A549 (cell line): ENCODE measurements at regions not wholly inside any gene's neighbourhood (a gene's known extent, or its start where the extent isn't known, plus 50 kb on each side); places are given as distances from the start of the nearest gene placed in this dataset.

Experiments
- ATAC-seq, 2 experiments: fragments of 200-7000 bp in 1 of 2; fragments of >200 bp in 1 of 2; cut with Nextera tagmentation in 1 of 2; cut with Tn5 transposase in 1 of 2; 3 replicates each; pipeline versions ENCODE4 v1.8.0 to v1.9.1; 2018 to 2020; ENCODE audit warnings: mild to moderate bottlenecking in 1 of 2, moderate library complexity in 1 of 2
- CTCF ChIA-PET: fragments of 300-600 bp; sonication (Branson Sonifier 250); formaldehyde crosslinking; extraction: SDS; loops from one replicate; lab custom pipeline; 2021; ENCODE audit warnings: antibody characterized with exemption, inconsistent platforms; lab: Yijun Ruan, JAX
- POLR2A ChIA-PET: fragments of 350-600 bp; formaldehyde crosslinking; extraction: SDS; loops from one replicate; lab custom pipeline; 2021; ENCODE audit warnings: antibody characterized with exemption, inconsistent platforms; lab: Yijun Ruan, JAX
- DNase-seq, 2 experiments: peaks; one replicate each; pipeline versions ENCODE4 v3.0.0 to v3.0.0-alpha.2; 2011 to 2016; ENCODE audit warnings: low read depth in 1 of 2, low spot score in 1 of 2
- FAIRE-seq: peaks from 2 replicates; lab custom pipeline; 2011; peaks lifted over from hg19 to GRCh38; lab: Jason Lieb, UNC
- H3K27ac ChIP-seq, 2 experiments: fragments of >200 bp; sonication (Bioruptor Twin); formaldehyde crosslinking; 3 replicates each; pipeline ENCODE4 v1.5.1; 2016 to 2017
- H3K4me1 ChIP-seq: fragments of >200 bp; sonication (Bioruptor Twin); formaldehyde crosslinking; 3 replicates; pipeline ENCODE4 v1.6.1; 2016
- H3K4me2 ChIP-seq: fragments of >200 bp; sonication (Bioruptor Twin); formaldehyde crosslinking; 3 replicates; pipeline ENCODE4 v1.6.1; 2016
- H3K4me3 ChIP-seq: fragments of >200 bp; sonication (Bioruptor Twin); formaldehyde crosslinking; 3 replicates; pipeline ENCODE4 v1.5.1; 2016
- H3K9me3 ChIP-seq: fragments of >200 bp; sonication (Bioruptor Twin); formaldehyde crosslinking; 3 replicates; pipeline ENCODE4 v1.6.1; 2016
- BHLHE40 ChIP-seq: IDR thresholded peaks from 2 replicates; pipeline ENCODE4 v1.6.1; 2012; ENCODE audit warnings: low read depth, low read length, inconsistent platforms
- CBX2 ChIP-seq: fragments of 200-600 bp; sonication (generic); IDR thresholded peaks from 2 replicates; pipeline ENCODE4 v1.6.1; 2016; ENCODE audit warnings: low read depth, mild to moderate bottlenecking, borderline replicate concordance
- CHD2 ChIP-seq: fragments of 150-350 bp; IDR thresholded peaks from 2 replicates; pipeline ENCODE4 v1.6.1; 2014; ENCODE audit warnings: low read length; ENCODE audit not compliant: partially characterized antibody
- E2F6 ChIP-seq: IDR thresholded peaks from 2 replicates; pipeline ENCODE4 v1.6.1; 2012; ENCODE audit warnings: low read depth, borderline replicate concordance
- EHF ChIP-seq: fragments of 250-450 bp; sonication (Bioruptor Pico); IDR thresholded peaks from 2 replicates; pipeline ENCODE4 v1.5.0; 2020; ENCODE audit warnings: mild to moderate bottlenecking
- FOSB ChIP-seq: fragments of 250-450 bp; sonication (Bioruptor Pico); IDR thresholded peaks from 2 replicates; pipeline ENCODE4 v1.5.0; 2020; ENCODE audit warnings: mild to moderate bottlenecking, moderate library complexity
- FOSL2 ChIP-seq, 2 experiments: fragments of 450-650 bp in 1 of 2; fragments of >200 bp in 1 of 2; sonication (Bioruptor Twin) in 1 of 2; formaldehyde crosslinking; IDR thresholded peaks; 2 replicates each; pipeline versions ENCODE4 v1.5.0 to v1.6.1; 2016 to 2020; ENCODE audit warnings: mild to moderate bottlenecking in 1 of 2, moderate library complexity in 1 of 2
- GATA3 ChIP-seq: IDR thresholded peaks from 2 replicates; pipeline ENCODE4 v1.6.1; 2012; ENCODE audit warnings: borderline replicate concordance
- HEYL ChIP-seq: fragments of 250-450 bp; sonication (Bioruptor Pico); IDR thresholded peaks from 2 replicates; pipeline ENCODE4 v1.8.0; 2021; ENCODE audit warnings: mild to moderate bottlenecking, moderate library complexity
- HOXB13 ChIP-seq: fragments of 250-450 bp; sonication (Bioruptor Pico); IDR thresholded peaks from 2 replicates; pipeline ENCODE4 v1.5.0; 2020; ENCODE audit warnings: low read depth, mild to moderate bottlenecking, moderate library complexity
- HOXB5 ChIP-seq: fragments of 250-450 bp; sonication (Bioruptor Pico); IDR thresholded peaks from 2 replicates; pipeline ENCODE4 v1.5.0; 2020; ENCODE audit warnings: mild to moderate bottlenecking, moderate library complexity
- JUNB ChIP-seq: fragments of >200 bp; sonication (Bioruptor Twin); formaldehyde crosslinking; IDR thresholded peaks from 2 replicates; pipeline ENCODE4 v1.6.1; 2016
- KDM1A ChIP-seq: fragments of 200-600 bp; sonication (generic); IDR thresholded peaks from 2 replicates; pipeline ENCODE4 v1.6.1; 2016; ENCODE audit warnings: low read depth, mild to moderate bottlenecking
- KDM5A ChIP-seq: fragments of 200-600 bp; sonication (generic); IDR thresholded peaks from 2 replicates; pipeline ENCODE4 v1.6.1; 2016; ENCODE audit warnings: antibody characterized with exemption, mild to moderate bottlenecking
- MAFK ChIP-seq: fragments of 450-650 bp; IDR thresholded peaks from 2 replicates; pipeline ENCODE4 v1.6.1; 2014; ENCODE audit not compliant: partially characterized antibody
- MAZ ChIP-seq: fragments of 150-350 bp; IDR thresholded peaks from 2 replicates; pipeline ENCODE4 v1.6.1; 2014; ENCODE audit warnings: antibody characterized with exemption, low read depth, low read length, borderline replicate concordance
- NR3C1 ChIP-seq: fragments of >200 bp; sonication (Bioruptor Twin); formaldehyde crosslinking; IDR thresholded peaks from 3 replicates; pipeline ENCODE4 v1.6.1; 2017
- POLR2A ChIP-seq: IDR thresholded peaks from 2 replicates; pipeline ENCODE4 v1.6.1; 2012; ENCODE audit warnings: mild to moderate bottlenecking, low read length
- POLR2AphosphoS2 ChIP-seq: conservative IDR thresholded peaks from 2 replicates; pipeline ENCODE4 v1.6.1; 2012; ENCODE audit warnings: low read length, improper control_type of control experiment, inconsistent platforms
- RAD21 ChIP-seq, 2 experiments: fragments of >200 bp in 1 of 2; sonication (Bioruptor Twin) in 1 of 2; formaldehyde crosslinking in 1 of 2; IDR thresholded peaks in 1 of 2; conservative IDR thresholded peaks in 1 of 2; 2 replicates in 1 of 2; 3 replicates in 1 of 2; pipeline ENCODE4 v1.6.1; 2012 to 2018; ENCODE audit warnings: inconsistent platforms in 1 of 2
- RARB ChIP-seq: fragments of 250-450 bp; sonication (Bioruptor Pico); IDR thresholded peaks from 2 replicates; pipeline ENCODE4 v1.8.0; 2021; ENCODE audit warnings: mild to moderate bottlenecking, moderate library complexity
- RCOR1 ChIP-seq: fragments of 150-350 bp; IDR thresholded peaks from 2 replicates; pipeline ENCODE4 v1.6.1; 2014; ENCODE audit warnings: antibody characterized with exemption, low read length, low read depth
- RFX5 ChIP-seq: fragments of 450-650 bp; IDR thresholded peaks from 2 replicates; pipeline ENCODE4 v1.7.1; 2014; ENCODE audit warnings: antibody characterized with exemption, mild to moderate bottlenecking, moderate library complexity
- RNF2 ChIP-seq: fragments of 200-600 bp; sonication (generic); IDR thresholded peaks from 2 replicates; pipeline ENCODE4 v1.6.1; 2016; ENCODE audit warnings: low read depth, mild to moderate bottlenecking, antibody characterized with exemption, moderate library complexity, borderline replicate concordance
- SMC3 ChIP-seq: fragments of >200 bp; sonication (Bioruptor Twin); formaldehyde crosslinking; IDR thresholded peaks from 3 replicates; pipeline ENCODE4 v1.6.1; 2018; ENCODE audit warnings: inconsistent platforms
- ZC3H11A ChIP-seq: fragments of 450-650 bp; IDR thresholded peaks from 2 replicates; pipeline ENCODE4 v1.6.1; 2014; ENCODE audit warnings: antibody characterized with exemption, mild to moderate bottlenecking
- ZFP36 ChIP-seq: fragments of 450-650 bp; IDR thresholded peaks from 2 replicates; pipeline ENCODE4 v1.6.1; 2014; ENCODE audit warnings: borderline replicate concordance; ENCODE audit not compliant: partially characterized antibody
- ZNF302 ChIP-seq: fragments of 250-450 bp; sonication (Bioruptor Pico); IDR thresholded peaks from 2 replicates; pipeline ENCODE4 v1.9.0; 2021; ENCODE audit warnings: inconsistent platforms, mild to moderate bottlenecking, moderate library complexity
- WGBS: methylation state at CpG from one replicate; pipeline ENCODE4 v1.1.6; 2017; ENCODE audit errors: missing lambda C conversion rate; 5-methylcytosine and 5-hydroxymethylcytosine counted together
- TF ChIP-seq, protein P1 (sequence below): fragments of >200 bp; sonication (Bioruptor Twin); formaldehyde crosslinking; IDR thresholded peaks from 3 replicates; pipeline ENCODE4 v1.5.1; 2016
- TF ChIP-seq, protein P2 (sequence below): fragments of 250-450 bp; sonication (Bioruptor Pico); IDR thresholded peaks from 2 replicates; pipeline ENCODE4 v1.5.0; 2020; ENCODE audit warnings: low read depth, mild to moderate bottlenecking, moderate library complexity

GRCh38 chr5:68432682-68433081 lies 217.1 kb downstream of the PIK3R1 start:
- Histone ChIP-seq H3K4me1 (peaks cover 14% of the 10 kb centered on the region), H3K4me3 (no peak overlapping the region), H3K4me2 (no peak overlapping the region), H3K27ac (no peak overlapping the region), H3K9me3 (no peaks in the 10 kb centered on the region)
- WGBS: 94% methylated on average over 7 of the region's 7 CpGs
- CTCF ChIA-PET: no interaction called here
- TF ChIP-seq, protein P1, sequence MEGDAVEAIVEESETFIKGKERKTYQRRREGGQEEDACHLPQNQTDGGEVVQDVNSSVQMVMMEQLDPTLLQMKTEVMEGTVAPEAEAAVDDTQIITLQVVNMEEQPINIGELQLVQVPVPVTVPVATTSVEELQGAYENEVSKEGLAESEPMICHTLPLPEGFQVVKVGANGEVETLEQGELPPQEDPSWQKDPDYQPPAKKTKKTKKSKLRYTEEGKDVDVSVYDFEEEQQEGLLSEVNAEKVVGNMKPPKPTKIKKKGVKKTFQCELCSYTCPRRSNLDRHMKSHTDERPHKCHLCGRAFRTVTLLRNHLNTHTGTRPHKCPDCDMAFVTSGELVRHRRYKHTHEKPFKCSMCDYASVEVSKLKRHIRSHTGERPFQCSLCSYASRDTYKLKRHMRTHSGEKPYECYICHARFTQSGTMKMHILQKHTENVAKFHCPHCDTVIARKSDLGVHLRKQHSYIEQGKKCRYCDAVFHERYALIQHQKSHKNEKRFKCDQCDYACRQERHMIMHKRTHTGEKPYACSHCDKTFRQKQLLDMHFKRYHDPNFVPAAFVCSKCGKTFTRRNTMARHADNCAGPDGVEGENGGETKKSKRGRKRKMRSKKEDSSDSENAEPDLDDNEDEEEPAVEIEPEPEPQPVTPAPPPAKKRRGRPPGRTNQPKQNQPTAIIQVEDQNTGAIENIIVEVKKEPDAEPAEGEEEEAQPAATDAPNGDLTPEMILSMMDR: no peak
- ATAC-seq (no peak), DNase-seq (no peak), FAIRE-seq (no peak)
- POLR2A ChIA-PET: no interaction called here

DNA sequence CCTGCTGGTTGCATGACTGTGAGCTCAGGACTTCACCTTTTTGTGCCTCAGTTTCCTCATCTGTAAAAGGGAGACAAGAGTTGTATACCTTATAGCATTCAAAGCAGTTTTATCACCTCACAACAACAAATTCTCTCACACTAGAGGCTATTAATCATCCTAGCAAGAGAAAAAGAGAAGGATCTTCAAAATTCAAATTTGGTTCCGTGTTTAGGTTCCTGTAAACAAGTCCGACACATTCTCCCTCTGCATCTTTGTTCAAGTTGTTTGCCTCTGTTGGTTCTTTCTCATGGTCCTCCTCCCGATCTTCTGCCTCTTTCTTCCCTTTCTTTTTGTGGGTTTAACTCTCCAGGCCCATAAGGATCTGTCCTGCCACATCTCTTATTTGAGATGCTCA lies 218.0 kb downstream of the PIK3R1 start:
- no peak for DNase-seq
- Histone ChIP-seq H3K4me3 (no peak overlapping the region), H3K27ac (peak overlapping the region; percentile 59 to 84), H3K4me1 (peaks cover 14% of the 10 kb centered on the region), H3K9me3 (no peaks in the 10 kb centered on the region), H3K4me2 (peak overlapping the region; percentile 52)
- ChIA-PET POLR2A (no interaction called here), CTCF (interaction anchor here (0.8 kb wide), 1 partner anchor 147 kb away, joined by 4 read pairs; no protein-coding TSS in a partner anchor)
- no peak for ATAC-seq
- 87% methylated on average over 3 of the region's 3 CpGs for WGBS
- TF ChIP-seq KDM5A: no peak
- TF ChIP-seq CBX2: no peak
- TF ChIP-seq FOSB (CRISPR knock-in tag): no peak
- TF ChIP-seq RARB (CRISPR knock-in tag): no peak
- TF ChIP-seq MAFK: no peak
- no peak for TF ChIP-seq POLR2AphosphoS2
- TF ChIP-seq EHF: no peak
- TF ChIP-seq RNF2: no peak
- TF ChIP-seq NR3C1: no peak
- TF ChIP-seq HOXB5 (CRISPR knock-in tag): no peak
- TF ChIP-seq CHD2: no peak
- TF ChIP-seq POLR2A: no peak
- no peak for TF ChIP-seq HEYL (CRISPR knock-in tag)
- no peak for TF ChIP-seq E2F6
- no peak for TF ChIP-seq KDM1A
- TF ChIP-seq MAZ: no peak
- no peak for TF ChIP-seq RCOR1
- TF ChIP-seq HOXB13 (CRISPR knock-in tag): no peak
- no peak for TF ChIP-seq RFX5
- no peak for TF ChIP-seq BHLHE40
- FAIRE-seq: no peak

DNA sequence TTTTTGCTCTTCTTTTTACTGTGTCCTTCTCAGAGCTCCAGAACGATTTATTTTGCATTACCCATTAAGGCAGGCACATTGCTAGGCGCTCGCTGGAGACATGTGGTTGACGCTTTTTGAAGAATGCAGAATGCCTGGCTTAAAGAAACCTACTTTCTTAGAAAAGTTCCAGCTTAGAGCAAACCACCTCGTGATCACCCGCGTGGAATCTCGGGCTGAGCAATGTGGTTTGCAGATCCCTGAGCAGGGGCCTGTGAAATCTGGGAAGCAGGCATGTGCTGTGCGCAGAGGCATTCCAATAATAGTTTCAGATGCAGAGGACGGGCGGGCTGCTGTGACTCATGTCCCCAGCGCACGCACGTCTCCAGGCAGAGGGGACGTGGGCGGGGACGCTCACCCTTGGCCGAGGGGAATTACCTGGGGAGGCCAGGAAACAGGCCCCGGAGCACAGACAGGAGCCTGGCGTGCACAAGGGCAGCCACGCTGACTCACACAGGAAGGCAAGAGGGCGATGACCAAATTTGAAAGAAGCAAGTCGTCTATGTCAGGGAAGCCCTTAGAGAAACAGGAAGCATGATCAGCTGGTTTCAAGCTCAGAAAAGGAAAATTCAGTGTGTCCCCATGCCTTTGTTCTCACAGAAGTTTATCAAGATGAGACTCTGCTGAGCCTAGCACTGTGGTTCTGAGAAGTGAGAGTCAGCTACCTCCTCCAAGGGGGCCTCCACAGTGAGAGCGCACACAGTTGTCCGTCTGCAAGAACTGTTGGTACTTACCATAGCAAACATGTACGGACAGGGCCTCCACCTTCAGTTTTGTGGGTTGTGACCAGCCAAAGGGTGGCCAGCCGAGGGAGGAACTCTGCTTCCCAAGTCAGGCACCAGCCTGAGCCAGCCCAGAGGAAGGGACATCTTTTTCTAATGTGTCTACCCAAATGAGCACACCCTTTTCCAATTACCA lies 218.6 kb downstream of the PIK3R1 start:
- CTCF ChIA-PET: interaction anchor here (0.6 to 1.3 kb wide), 3 partner anchors 9 to 162 kb away, joined by 3 to 4 read pairs (median 3); no protein-coding TSS in a partner anchor
- FAIRE-seq: no peak
- TF ChIP-seq SMC3: 0 out of 3 replicates have a peak, but pooled peaks have one; percentile 24
- peak in 1 of 2 experiments; percentile 29; a peak in 1 of 5 replicates for TF ChIP-seq RAD21 (conservative IDR thresholded peaks at IDR 0.05 in 1 of 2, IDR thresholded peaks at IDR 0.05 in 1 of 2)
- TF ChIP-seq HEYL (CRISPR knock-in tag): no peak
- no peak for TF ChIP-seq ZC3H11A
- TF ChIP-seq FOSL2 (IDR thresholded peaks at IDR 0.05): no peak
- TF ChIP-seq FOSL2 (CRISPR knock-in tag; IDR thresholded peaks at IDR 0.05): peak; percentile 83
- TF ChIP-seq JUNB: peak; percentile 39; the same call in 1 of the 2 replicates
- peak; percentile 67; the same call in 1 of the 2 replicates for TF ChIP-seq HOXB5 (CRISPR knock-in tag)
- TF ChIP-seq, protein P2, sequence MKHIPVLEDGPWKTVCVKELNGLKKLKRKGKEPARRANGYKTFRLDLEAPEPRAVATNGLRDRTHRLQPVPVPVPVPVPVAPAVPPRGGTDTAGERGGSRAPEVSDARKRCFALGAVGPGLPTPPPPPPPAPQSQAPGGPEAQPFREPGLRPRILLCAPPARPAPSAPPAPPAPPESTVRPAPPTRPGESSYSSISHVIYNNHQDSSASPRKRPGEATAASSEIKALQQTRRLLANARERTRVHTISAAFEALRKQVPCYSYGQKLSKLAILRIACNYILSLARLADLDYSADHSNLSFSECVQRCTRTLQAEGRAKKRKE (CRISPR knock-in tag): peak; percentile 72
- TF ChIP-seq E2F6: peak; percentile 95
- TF ChIP-seq ZFP36: no peak
- no peak for TF ChIP-seq ZNF302 (CRISPR knock-in tag)
- TF ChIP-seq GATA3: peak; percentile 70; the same call in 1 of the 2 replicates
- TF ChIP-seq EHF: 0 out of 2 replicates have a peak, but pooled peaks have one; percentile 21
- TF ChIP-seq HOXB13 (CRISPR knock-in tag): no peak
- TF ChIP-seq MAFK: no peak

More for the DNA sequence above, 218.6 kb downstream of the PIK3R1 start:
- peak; percentile 94 to 96 for ATAC-seq
- Histone ChIP-seq H3K9me3 (no peaks in the 10 kb centered on the region), H3K4me1 (peaks cover 14% of the 10 kb centered on the region), H3K4me3 (no peak overlapping the region), H3K4me2 (peak overlapping the region; percentile 52), H3K27ac (peak overlapping the region; percentile 59 to 84)
- DNase-seq: peak; percentile 75 to 88
- POLR2A ChIA-PET: interaction anchor here (0.8 kb wide), 1 partner anchor 218 kb away, joined by 3 read pairs; no protein-coding TSS in a partner anchor
- 45% methylated on average over 18 of the region's 27 CpGs for WGBS
